GM10248 (cell line): ENCODE measurements at regions not wholly inside any gene's neighbourhood (a gene's known extent, or its start where the extent isn't known, plus 50 kb on each side); places are given as distances from the start of the nearest gene placed in this dataset.

ENCODE experiments used
- CTCF ChIA-PET: fragments of 300-600 bp; sonication (Branson Sonifier 250); formaldehyde crosslinking; extraction: SDS; loops from one replicate; lab custom pipeline; 2021; ENCODE audit warnings: antibody characterized with exemption; lab: Yijun Ruan, JAX
- POLR2A ChIA-PET: fragments of 350-650 bp; sonication (Branson Sonifier 250); formaldehyde crosslinking; extraction: SDS; loops from one replicate; lab custom pipeline; 2020; ENCODE audit warnings: antibody characterized with exemption; lab: Yijun Ruan, JAX
- DNase-seq: peaks from one replicate; pipeline ENCODE4 v3.0.0; 2012; ENCODE audit errors: extremely low spot score
- TF ChIP-seq, protein P1 (sequence below): IDR thresholded peaks from 2 replicates; pipeline ENCODE4 v1.5.1; 2012; ENCODE audit warnings: mild to moderate bottlenecking, low read depth; ENCODE audit errors: extremely low read depth, missing control alignments, control extremely low read depth

DNA sequence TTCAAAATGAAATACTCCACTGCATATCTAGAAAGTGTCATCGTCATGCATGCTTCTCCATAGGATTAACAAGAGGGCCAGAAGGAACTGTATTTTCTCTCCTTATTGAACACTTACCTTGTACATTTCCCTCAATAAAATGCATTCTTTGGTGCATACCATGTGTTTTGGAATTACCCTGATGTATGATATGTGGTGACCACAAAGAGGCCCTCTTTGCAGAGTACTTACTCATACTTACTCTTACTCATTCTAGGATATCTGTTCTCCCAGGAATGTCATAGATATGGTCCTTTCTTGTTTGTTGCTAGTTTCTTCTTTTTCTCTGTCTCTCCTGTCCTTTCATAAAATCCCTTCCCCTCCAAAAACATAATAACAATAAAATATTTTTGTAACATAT, 1087.1 kb upstream of the POT1 start:
- ChIA-PET POLR2A (no interaction called here), CTCF (no interaction called here)
- TF ChIP-seq, protein P1, sequence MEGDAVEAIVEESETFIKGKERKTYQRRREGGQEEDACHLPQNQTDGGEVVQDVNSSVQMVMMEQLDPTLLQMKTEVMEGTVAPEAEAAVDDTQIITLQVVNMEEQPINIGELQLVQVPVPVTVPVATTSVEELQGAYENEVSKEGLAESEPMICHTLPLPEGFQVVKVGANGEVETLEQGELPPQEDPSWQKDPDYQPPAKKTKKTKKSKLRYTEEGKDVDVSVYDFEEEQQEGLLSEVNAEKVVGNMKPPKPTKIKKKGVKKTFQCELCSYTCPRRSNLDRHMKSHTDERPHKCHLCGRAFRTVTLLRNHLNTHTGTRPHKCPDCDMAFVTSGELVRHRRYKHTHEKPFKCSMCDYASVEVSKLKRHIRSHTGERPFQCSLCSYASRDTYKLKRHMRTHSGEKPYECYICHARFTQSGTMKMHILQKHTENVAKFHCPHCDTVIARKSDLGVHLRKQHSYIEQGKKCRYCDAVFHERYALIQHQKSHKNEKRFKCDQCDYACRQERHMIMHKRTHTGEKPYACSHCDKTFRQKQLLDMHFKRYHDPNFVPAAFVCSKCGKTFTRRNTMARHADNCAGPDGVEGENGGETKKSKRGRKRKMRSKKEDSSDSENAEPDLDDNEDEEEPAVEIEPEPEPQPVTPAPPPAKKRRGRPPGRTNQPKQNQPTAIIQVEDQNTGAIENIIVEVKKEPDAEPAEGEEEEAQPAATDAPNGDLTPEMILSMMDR = no peak
- no peak for DNase-seq

DNA sequence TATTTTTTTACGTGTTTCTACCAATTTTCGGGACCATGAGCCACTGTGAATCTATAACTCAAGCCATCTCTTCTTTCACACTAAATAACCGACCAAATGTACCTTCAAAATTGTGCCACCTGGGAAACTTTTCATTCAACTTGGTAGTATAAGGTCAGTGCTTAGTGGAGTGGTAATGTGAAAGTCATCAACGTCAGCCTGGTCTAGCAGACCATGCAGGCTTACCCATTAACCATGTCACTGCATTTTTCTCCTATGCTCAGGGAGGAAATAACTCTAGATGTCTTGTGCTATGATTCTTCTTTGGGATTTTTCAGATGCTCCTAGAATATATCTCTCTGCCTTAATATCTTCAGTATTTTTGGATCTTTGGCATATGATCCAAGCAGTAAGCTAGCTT, 1075.4 kb upstream of the POT1 start:
- TF ChIP-seq, protein P1 = no peak
- DNase-seq = no peak
- POLR2A ChIA-PET = no interaction called here
- CTCF ChIA-PET = no interaction called here

DNA sequence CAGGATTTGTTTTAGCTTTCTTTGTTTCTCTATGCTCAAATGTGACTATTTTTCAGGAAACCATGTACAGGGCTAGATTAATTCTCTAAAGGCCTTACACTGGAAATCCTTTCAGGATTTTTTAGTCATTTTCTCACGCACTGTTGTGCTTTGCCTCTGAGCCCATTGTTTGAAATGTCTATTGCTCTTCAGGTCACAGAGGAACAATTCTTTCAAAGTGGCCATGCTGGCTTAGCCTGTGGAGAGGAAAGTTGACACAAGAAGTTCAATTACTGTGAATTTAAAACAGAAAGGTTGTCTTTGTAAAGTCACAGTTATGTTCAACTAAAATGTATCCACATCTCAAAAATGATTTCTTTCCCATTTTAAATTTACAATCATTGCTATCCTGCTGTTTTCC, 1071.7 kb upstream of the POT1 start:
- POLR2A ChIA-PET = no interaction called here
- no peak for DNase-seq
- CTCF ChIA-PET = no interaction called here
- TF ChIP-seq, protein P1 = no peak

DNA sequence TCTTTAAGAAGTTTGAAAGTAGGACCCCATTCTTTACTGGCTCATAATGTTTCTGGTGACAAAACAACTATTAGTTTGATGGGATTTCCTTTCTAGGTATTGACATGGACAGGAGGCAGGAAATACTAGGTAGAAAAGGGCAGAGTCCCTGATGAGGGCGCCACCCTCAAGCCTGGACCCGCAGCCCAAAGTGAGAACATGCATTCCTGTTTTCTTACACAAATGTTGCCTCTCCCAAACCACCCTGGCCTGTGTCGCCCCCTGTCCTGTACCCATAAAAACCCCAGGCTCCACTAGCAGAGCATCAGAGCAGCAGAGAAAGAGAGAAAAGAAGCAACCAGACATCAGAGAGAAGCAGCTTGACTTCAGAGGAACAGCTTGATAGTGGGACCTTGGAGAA, 1055.2 kb upstream of the POT1 start:
- TF ChIP-seq, protein P1 = no peak
- no peak for DNase-seq
- ChIA-PET CTCF (no interaction called here), POLR2A (no interaction called here)

DNA sequence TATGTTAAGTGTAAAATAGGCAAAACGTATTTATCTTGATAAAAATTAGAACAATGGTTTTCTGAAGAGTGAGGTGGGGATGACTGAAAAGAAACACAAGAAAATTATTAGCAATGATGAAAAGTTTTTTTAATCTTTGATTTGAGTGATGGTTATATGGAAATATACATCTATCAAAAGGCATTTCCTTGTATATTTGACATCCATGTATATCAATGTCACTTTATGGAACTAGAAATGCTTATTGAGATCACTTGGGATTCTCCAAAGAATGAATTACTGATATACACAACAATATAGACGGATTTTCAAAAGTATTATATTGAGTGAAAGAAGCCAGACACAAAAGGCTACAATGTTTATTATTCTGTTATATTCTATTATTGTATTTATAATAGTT, 1042.0 kb upstream of the POT1 start:
- CTCF ChIA-PET = no interaction called here
- DNase-seq = no peak
- TF ChIP-seq, protein P1 = no peak
- POLR2A ChIA-PET = no interaction called here

DNA sequence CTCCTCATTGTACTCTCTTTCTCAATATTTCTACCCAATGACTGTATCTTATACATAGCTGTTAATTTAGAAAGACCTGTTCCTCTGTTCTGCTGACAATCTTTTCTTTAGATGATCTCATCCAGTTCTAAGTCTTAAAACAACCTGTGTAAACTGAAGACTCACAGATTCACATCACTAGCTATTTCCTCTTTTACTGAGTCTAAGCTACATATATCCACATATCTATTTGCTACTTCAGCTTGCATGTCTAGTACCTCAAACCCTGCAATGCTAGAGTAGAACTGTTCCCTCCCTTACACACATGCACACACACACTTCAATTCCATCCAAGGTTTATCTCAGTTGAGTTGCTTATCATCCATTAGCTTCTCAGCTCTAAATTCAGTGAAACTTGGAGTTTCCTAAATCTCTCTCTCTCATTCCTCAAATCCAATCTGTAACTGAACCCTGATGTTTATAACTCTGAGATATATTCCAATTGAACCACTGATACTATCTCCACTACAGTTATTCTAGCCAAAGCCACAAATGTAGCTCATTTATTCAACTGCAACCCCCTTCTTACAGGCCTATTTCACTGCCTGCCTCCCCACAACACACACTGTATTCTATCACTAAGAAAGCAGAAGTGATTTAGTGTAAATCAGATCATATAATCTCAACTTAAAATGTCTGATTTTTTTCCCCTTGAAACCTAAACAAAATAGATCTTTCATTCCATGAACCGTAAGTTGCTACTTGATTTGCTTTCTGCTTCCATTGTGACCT, 1036.8 kb upstream of the POT1 start:
- POLR2A ChIA-PET = no interaction called here
- DNase-seq = no peak
- CTCF ChIA-PET = interaction anchor here (0.6 to 1.2 kb wide), 4 partner anchors 9 to 20 kb away, joined by 3 to 6 read pairs (median 4); no protein-coding TSS in a partner anchor
- TF ChIP-seq, protein P1 = no peak
